Keratinocyte (primary cell): ENCODE measurements at regions not wholly inside any gene's neighbourhood (a gene's known extent, or its start where the extent isn't known, plus 50 kb on each side); places are given as distances from the start of the nearest gene placed in this dataset.

ENCODE experiments used
- DNase-seq: peaks from one replicate; pipeline ENCODE4 v3.0.0-alpha.2; 2011; ENCODE audit warnings: low read depth, missing footprints, low spot score
- FAIRE-seq: peaks from 2 replicates; lab custom pipeline; 2011; peaks lifted over from hg19 to GRCh38; lab: Jason Lieb, UNC
- H2AFZ ChIP-seq: 2 replicates; pipeline ENCODE4 v1.6.0; 2012; ENCODE audit warnings: low read length, control low read depth, inconsistent platforms; ENCODE audit not compliant: control insufficient read depth
- H3K27ac ChIP-seq: 2 replicates; pipeline ENCODE4 v1.5.1; 2011; ENCODE audit warnings: low read length; ENCODE audit not compliant: control insufficient read depth, insufficient read depth
- H3K27me3 ChIP-seq: 3 replicates; pipeline ENCODE4 v1.6.0; 2011; ENCODE audit warnings: low read length; ENCODE audit not compliant: control insufficient read depth, insufficient read depth; ENCODE audit errors: extremely low read depth
- H3K36me3 ChIP-seq, 2 experiments: 2 replicates in 1 of 2; 3 replicates in 1 of 2; pipeline ENCODE4 v1.5.1; 2011; ENCODE audit warnings: low read length in 2 of 2, mild to moderate bottlenecking in 1 of 2; ENCODE audit not compliant: control insufficient read depth in 2 of 2, insufficient read depth in 2 of 2; ENCODE audit errors: extremely low read depth in 1 of 2
- H3K4me1 ChIP-seq: 3 replicates; pipeline ENCODE4 v1.5.1; 2011; ENCODE audit warnings: low read length; ENCODE audit not compliant: control insufficient read depth, insufficient read depth; ENCODE audit errors: extremely low read depth
- H3K4me2 ChIP-seq: 3 replicates; pipeline ENCODE4 v1.6.0; 2011; ENCODE audit warnings: low read depth, low read length; ENCODE audit not compliant: control insufficient read depth, insufficient read depth; ENCODE audit errors: extremely low read depth
- H3K4me3 ChIP-seq, 3 experiments: fragments of 200-600 bp in 1 of 3; sonication (generic) in 1 of 3; 2 replicates in 2 of 3; 3 replicates in 1 of 3; pipeline ENCODE4 v1.5.1; 2011 to 2016; ENCODE audit warnings: low read length in 3 of 3, mild to moderate bottlenecking in 3 of 3, control low read depth in 2 of 3, inconsistent platforms in 1 of 3, low read depth in 1 of 3, mixed read lengths in 1 of 3, mixed run types in 1 of 3, moderate library complexity in 1 of 3; ENCODE audit not compliant: control insufficient read depth in 2 of 3, insufficient read depth in 2 of 3; ENCODE audit errors: extremely low read depth in 1 of 3
- H3K79me2 ChIP-seq: 2 replicates; pipeline ENCODE4 v1.6.0; 2012; ENCODE audit warnings: low read length; ENCODE audit not compliant: control insufficient read depth, insufficient read depth
- H3K9ac ChIP-seq: 3 replicates; pipeline ENCODE4 v1.6.0; 2011; ENCODE audit warnings: low read length; ENCODE audit not compliant: control insufficient read depth, insufficient read depth; ENCODE audit errors: extremely low read depth
- H3K9me1 ChIP-seq: 3 replicates; pipeline ENCODE4 v1.6.0; 2011; ENCODE audit warnings: low read length; ENCODE audit not compliant: control insufficient read depth, insufficient read depth; ENCODE audit errors: extremely low read depth
- H3K9me3 ChIP-seq: 2 replicates; pipeline ENCODE4 v1.5.1; 2012; ENCODE audit warnings: low read depth, low read length; ENCODE audit not compliant: control insufficient read depth
- H4K20me1 ChIP-seq: 3 replicates; pipeline ENCODE4 v1.6.0; 2011; ENCODE audit warnings: low read length; ENCODE audit not compliant: control insufficient read depth, insufficient read depth; ENCODE audit errors: extremely low read depth
- CTCF ChIP-seq, 3 experiments: IDR thresholded peaks in 1 of 3; conservative IDR thresholded peaks in 1 of 3; optimal IDR thresholded peaks in 1 of 3; 2 replicates in 2 of 3; 3 replicates in 1 of 3; pipeline versions ENCODE3 to v1.5.1; 2011; ENCODE audit warnings: low read length in 3 of 3, mild to moderate bottlenecking in 3 of 3, moderate library complexity in 2 of 3, control low read depth in 1 of 3, inconsistent platforms in 1 of 3; ENCODE audit not compliant: insufficient read depth in 2 of 3; ENCODE audit errors: extremely low read depth in 1 of 3
- EZH2 ChIP-seq: IDR thresholded peaks from one replicate; pipeline ENCODE4 v1.6.1; 2012; ENCODE audit warnings: inconsistent platforms, mild to moderate bottlenecking, low read length, moderate library complexity
- dilution Hi-C: fragments of 300-500 bp; cut with MboI; formaldehyde crosslinking; loops from one replicate; pipeline ENCODE4 v1.7.0; 2020; ENCODE audit warnings: low sequenced_read_pairs; ENCODE audit not compliant: extremely low pct_ligation_motif_present

- dilution Hi-C loops: no loop called here
- peaks cover 15% of the 10 kb centered on the region for H3K27me3 ChIP-seq
These were observed 142.9 kb downstream of the ASB1 start for GRCh38 chr2:238569507-238570195.

DNA sequence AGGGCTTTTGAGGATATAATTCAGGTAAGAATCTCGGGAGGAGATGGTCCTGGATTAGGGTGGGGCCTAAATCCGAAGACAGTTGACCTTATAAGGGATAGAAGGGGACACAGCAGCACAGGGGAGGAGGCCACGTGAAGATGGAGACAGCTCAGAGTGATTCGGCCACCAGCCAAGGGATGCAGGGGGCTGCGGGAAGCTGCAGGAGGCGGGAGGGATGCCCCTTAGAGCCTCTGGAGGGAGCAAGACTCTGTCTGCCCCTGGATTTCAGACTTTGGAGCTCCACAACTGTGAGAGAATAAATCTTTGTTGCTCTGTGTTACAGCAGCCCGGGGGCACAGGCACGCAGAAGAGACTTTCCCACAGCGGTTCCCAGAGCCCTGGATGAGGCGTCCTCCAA is 143.7 kb downstream of the ASB1 start:
- FAIRE-seq: no peak
- no peak overlapping the region for H3K4me3 ChIP-seq
- no peaks in the 10 kb centered on the region for H3K4me1 ChIP-seq
- H3K27ac ChIP-seq: no peak overlapping the region
- dilution Hi-C loops: no loop called here
- H3K9me1 ChIP-seq: no peaks in the 10 kb centered on the region
- H3K9me3 ChIP-seq: no peaks in the 10 kb centered on the region
- no peak overlapping the region for H3K4me2 ChIP-seq
- no peaks in the 10 kb centered on the region for H3K79me2 ChIP-seq
- no peaks in the 10 kb centered on the region for H3K36me3 ChIP-seq
- no peak overlapping the region for H3K9ac ChIP-seq
- peaks cover 11% of the 10 kb centered on the region for H3K27me3 ChIP-seq
- TF ChIP-seq CTCF (optimal IDR thresholded peaks at IDR 0.05 in 1 of 3, IDR thresholded peaks at IDR 0.05 in 1 of 3, conservative IDR thresholded peaks at IDR 0.05 in 1 of 3; ENCODE audit: extremely low read depth in 1 of 3, insufficient read depth in 2 of 3, low read length in 3 of 3) (no peak), EZH2 (no peak)
- no peaks in the 10 kb centered on the region for H4K20me1 ChIP-seq
- no peak overlapping the region for H2AFZ ChIP-seq
- DNase-seq: no peak

More at GRCh38 chr2:238569507-238570195, 142.9 kb downstream of the ASB1 start:
- no peaks in the 10 kb centered on the region for H3K79me2 ChIP-seq
- no peaks in the 10 kb centered on the region for H3K9me3 ChIP-seq
- no peak overlapping the region for H3K4me2 ChIP-seq
- no peaks in the 10 kb centered on the region for H3K4me1 ChIP-seq
- H4K20me1 ChIP-seq: no peaks in the 10 kb centered on the region
- TF ChIP-seq CTCF (optimal IDR thresholded peaks at IDR 0.05 in 1 of 3, IDR thresholded peaks at IDR 0.05 in 1 of 3, conservative IDR thresholded peaks at IDR 0.05 in 1 of 3; ENCODE audit: extremely low read depth in 1 of 3, insufficient read depth in 2 of 3, low read length in 3 of 3) (no peak), EZH2 (no peak)
- no peaks in the 10 kb centered on the region for H3K9me1 ChIP-seq
- H3K27ac ChIP-seq: no peak overlapping the region
- H3K9ac ChIP-seq: no peak overlapping the region
- no peak for FAIRE-seq
- no peak overlapping the region for H3K4me3 ChIP-seq
- DNase-seq: no peak
- H2AFZ ChIP-seq: no peak overlapping the region
- no peaks in the 10 kb centered on the region for H3K36me3 ChIP-seq
